GM23338 (cell line): ENCODE measurements at regions not wholly inside any gene's neighbourhood (a gene's known extent, or its start where the extent isn't known, plus 50 kb on each side); places are given as distances from the start of the nearest gene placed in this dataset.

Experiments used
- ATAC-seq: fragments of 200-7000 bp; cut with Tn5 transposase; 3 replicates; pipeline ENCODE4 v1.9.1; 2020
- DNase-seq: peaks from one replicate; pipeline ENCODE4 v3.0.0-alpha.2; 2015; ENCODE audit warnings: low spot score
- H2AFZ ChIP-seq: fragments of 200-600 bp; sonication (generic); 2 replicates; pipeline ENCODE4 v1.8.0; 2016; ENCODE audit warnings: antibody characterized with exemption, mild to moderate bottlenecking, moderate library complexity
- H3F3A ChIP-seq: fragments of 200-600 bp; sonication (generic); replicated peaks from 2 replicates; pipeline ENCODE4 v1.8.0; 2017; ENCODE audit warnings: antibody characterized with exemption, mixed run types, low read depth
- H3K27ac ChIP-seq: fragments of 200-600 bp; sonication (generic); 2 replicates; pipeline ENCODE4 v1.6.1; 2016; ENCODE audit warnings: low read depth
- H3K27me3 ChIP-seq: fragments of 200-600 bp; sonication (generic); 2 replicates; pipeline ENCODE4 v1.8.0; 2016; ENCODE audit warnings: mild to moderate bottlenecking, mixed run types, moderate library complexity; ENCODE audit not compliant: insufficient read depth
- H3K36me3 ChIP-seq: fragments of 200-600 bp; sonication (generic); 2 replicates; pipeline ENCODE4 v1.8.0; 2016; ENCODE audit warnings: mild to moderate bottlenecking; ENCODE audit not compliant: insufficient read depth
- H3K4me1 ChIP-seq: fragments of 200-600 bp; sonication (generic); 2 replicates; pipeline ENCODE4 v1.8.0; 2016; ENCODE audit warnings: mild to moderate bottlenecking, moderate library complexity; ENCODE audit not compliant: insufficient read depth
- H3K4me2 ChIP-seq: fragments of 200-600 bp; sonication (generic); 2 replicates; pipeline ENCODE4 v1.7.1; 2017; ENCODE audit warnings: mixed run types
- H3K4me3 ChIP-seq: fragments of 200-600 bp; sonication (generic); 2 replicates; pipeline ENCODE4 v1.6.1; 2016; ENCODE audit warnings: mixed run types
- H3K79me2 ChIP-seq: fragments of 200-600 bp; sonication (generic); replicated peaks from 2 replicates; pipeline ENCODE4 v1.8.0; 2017; ENCODE audit warnings: mild to moderate bottlenecking; ENCODE audit not compliant: insufficient read depth
- H3K9me2 ChIP-seq: fragments of 200-600 bp; sonication (generic); 2 replicates; pipeline ENCODE4 v1.8.0; 2017; ENCODE audit not compliant: insufficient read depth
- H4K20me1 ChIP-seq: fragments of 200-600 bp; sonication (generic); replicated peaks from 2 replicates; pipeline ENCODE4 v1.8.0; 2017; ENCODE audit warnings: mild to moderate bottlenecking; ENCODE audit not compliant: insufficient read depth
- H3K27ac Mint-ChIP-seq: 2 replicates; pipeline ENCODE4 v1.8.0; 2020; ENCODE audit warnings: inconsistent platforms, mild to moderate bottlenecking, moderate library complexity, mixed read lengths
- H3K27me3 Mint-ChIP-seq: 3 replicates; pipeline ENCODE4 v1.8.0; 2022; ENCODE audit warnings: low read depth, mild to moderate bottlenecking, moderate library complexity, mixed read lengths, inconsistent platforms; ENCODE audit not compliant: insufficient read depth, poor library complexity
- H3K36me3 Mint-ChIP-seq: 3 replicates; pipeline ENCODE4 v1.8.0; 2021; ENCODE audit warnings: low read depth, mild to moderate bottlenecking, inconsistent platforms, moderate library complexity, mixed read lengths
- H3K4me1 Mint-ChIP-seq: 3 replicates; pipeline ENCODE4 v1.8.0; 2020; ENCODE audit warnings: mild to moderate bottlenecking, inconsistent platforms, mixed read lengths
- H3K4me3 Mint-ChIP-seq: 3 replicates; pipeline ENCODE4 v1.8.0; 2021; ENCODE audit warnings: moderate library complexity, mild to moderate bottlenecking, inconsistent platforms, mixed read lengths
- H3K9me3 Mint-ChIP-seq: 3 replicates; pipeline ENCODE4 v1.8.0; 2020; ENCODE audit warnings: moderate library complexity, mild to moderate bottlenecking, inconsistent platforms, mixed read lengths
- CREB1 ChIP-seq: fragments of 250-450 bp; sonication (Bioruptor Pico); IDR thresholded peaks from 2 replicates; pipeline ENCODE4 v1.5.0; 2020; ENCODE audit warnings: low read depth, mild to moderate bottlenecking, moderate library complexity
- ETS1 ChIP-seq: IDR thresholded peaks from 2 replicates; pipeline ENCODE4 v1.6.1; 2016; ENCODE audit warnings: antibody characterized with exemption
- EZH2 ChIP-seq: fragments of 200-600 bp; sonication (generic); IDR thresholded peaks from one replicate; pipeline ENCODE4 v1.8.0; 2017; ENCODE audit warnings: antibody characterized with exemption, mild to moderate bottlenecking, low read depth; ENCODE audit not compliant: unreplicated experiment
- EZH2phosphoT487 ChIP-seq: fragments of 200-600 bp; sonication (generic); IDR thresholded peaks from one replicate; pipeline ENCODE4 v1.8.1; 2018; ENCODE audit warnings: antibody characterized with exemption; ENCODE audit not compliant: unreplicated experiment
- NANOG ChIP-seq: IDR thresholded peaks from 2 replicates; pipeline ENCODE4 v1.6.1; 2016; ENCODE audit warnings: antibody characterized with exemption, borderline replicate concordance
- POLR2AphosphoS5 ChIP-seq: IDR thresholded peaks from 2 replicates; pipeline ENCODE4 v1.6.1; 2016; ENCODE audit warnings: antibody characterized with exemption, low read depth
- REST ChIP-seq: IDR thresholded peaks from one replicate; pipeline ENCODE4 v1.6.1; 2018; ENCODE audit warnings: antibody characterized with exemption; ENCODE audit not compliant: unreplicated experiment
- ZNF114 ChIP-seq: fragments of 250-450 bp; sonication (Bioruptor Pico); IDR thresholded peaks from 2 replicates; pipeline ENCODE4 v1.5.0; 2020; ENCODE audit warnings: mild to moderate bottlenecking, moderate library complexity
- ZNF331 ChIP-seq: fragments of 250-450 bp; sonication (Bioruptor Pico); IDR thresholded peaks from 2 replicates; pipeline ENCODE4 v1.5.0; 2020; ENCODE audit warnings: low read depth, mild to moderate bottlenecking, moderate library complexity
- ZNF462 ChIP-seq: fragments of 250-450 bp; sonication (Bioruptor Pico); IDR thresholded peaks from 2 replicates; pipeline ENCODE4 v1.5.0; 2020; ENCODE audit warnings: mild to moderate bottlenecking, moderate library complexity

- TF ChIP-seq ZNF462 (CRISPR knock-in tag) (no peak), ZNF114 (CRISPR knock-in tag) (no peak), REST (no peak)
Observed at GRCh38 chr3:153740109-153740508, 381.1 kb upstream of the ARHGEF26 start (continued).

GRCh38 chr3:153744889-153745288 is 376.3 kb upstream of the ARHGEF26 start:
- H3K9me3 Mint-ChIP-seq = no peaks in the 10 kb centered on the region
- no peak overlapping the region for H3K4me2 ChIP-seq
- no peaks in the 10 kb centered on the region for H3K36me3 ChIP-seq
- no peak for DNase-seq
- H3K4me1 Mint-ChIP-seq = peaks cover 23% of the 10 kb centered on the region; the same call in 2 of the 3 replicates
- H3K27me3 Mint-ChIP-seq = peaks cover 2% of the 10 kb centered on the region
- H2AFZ ChIP-seq = no peak overlapping the region
- no peak overlapping the region for H3K27ac ChIP-seq
- no peaks in the 10 kb centered on the region for H3F3A ChIP-seq
- H3K9me2 ChIP-seq = no peaks in the 10 kb centered on the region
- ATAC-seq = no peak
- peaks cover 34% of the 10 kb centered on the region for H3K4me1 ChIP-seq
- H3K79me2 ChIP-seq = no peaks in the 10 kb centered on the region
- H3K27me3 ChIP-seq = no peaks in the 10 kb centered on the region
- H3K4me3 Mint-ChIP-seq = no peak overlapping the region
- no peaks in the 10 kb centered on the region for H4K20me1 ChIP-seq
- no peaks in the 10 kb centered on the region for H3K36me3 Mint-ChIP-seq
- no peak overlapping the region for H3K4me3 ChIP-seq
- no peak overlapping the region for H3K27ac Mint-ChIP-seq
- TF ChIP-seq CREB1 (no peak), EZH2 (no peak), NANOG (no peak), POLR2AphosphoS5 (no peak), ZNF331 (CRISPR knock-in tag) (no peak), REST (no peak), ETS1 (no peak), ZNF114 (CRISPR knock-in tag) (no peak), EZH2phosphoT487 (no peak)
